NB4 (cell line): ENCODE measurements at regions not wholly inside any gene's neighbourhood (a gene's known extent, or its start where the extent isn't known, plus 50 kb on each side); places are given as distances from the start of the nearest gene placed in this dataset.

ENCODE experiments used
- DNase-seq: peaks from one replicate; pipeline ENCODE4 v3.0.0; 2010; ENCODE audit warnings: low read depth
- H3K4me3 ChIP-seq: one replicate; pipeline ENCODE4 v1.5.1; 2011; ENCODE audit warnings: mild to moderate bottlenecking, low read depth, low read length, moderate library complexity
- CTCF ChIP-seq: IDR thresholded peaks from one replicate; pipeline ENCODE4 v1.5.1; 2012; ENCODE audit warnings: low read depth, low read length
- MAX ChIP-seq: IDR thresholded peaks from 2 replicates; pipeline ENCODE4 v1.6.1; 2011; ENCODE audit warnings: low read depth, low read length
- MYC ChIP-seq: IDR thresholded peaks from 2 replicates; pipeline ENCODE4 v1.6.1; 2011; ENCODE audit warnings: low read depth, low read length
- POLR2A ChIP-seq: IDR thresholded peaks from 2 replicates; pipeline ENCODE4 v1.6.1; 2011; ENCODE audit warnings: mild to moderate bottlenecking; ENCODE audit not compliant: insufficient read length; ENCODE audit errors: extremely low read depth

GRCh38 chr4:138076561-138076960 lies 165.6 kb downstream of the SLC7A11 start:
- TF ChIP-seq MAX = no peak
- no peak for TF ChIP-seq MYC
- TF ChIP-seq POLR2A = no peak
- TF ChIP-seq CTCF = no peak
- H3K4me3 ChIP-seq = no peak overlapping the region
- DNase-seq = no peak

DNA sequence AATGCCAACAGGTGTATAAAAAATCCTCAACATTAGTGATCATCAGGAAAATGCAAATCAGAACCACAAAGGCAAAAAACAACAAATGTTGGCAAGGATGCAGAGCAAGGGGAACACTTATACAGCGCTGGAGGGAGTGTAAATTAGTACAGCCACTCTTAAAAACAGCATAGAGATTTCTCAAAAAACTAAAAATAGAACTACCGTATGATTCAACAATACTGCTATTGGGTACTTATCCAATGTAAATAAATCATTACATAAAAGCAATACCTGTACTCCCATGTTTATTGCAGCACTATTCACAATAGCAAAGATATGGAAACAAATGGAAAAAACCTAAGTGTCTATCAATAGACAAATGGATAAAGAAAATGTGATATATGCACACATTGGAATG lies 171.3 kb downstream of the SLC7A11 start:
- TF ChIP-seq MYC = no peak
- no peak for TF ChIP-seq MAX
- TF ChIP-seq CTCF = no peak
- no peak for TF ChIP-seq POLR2A
- DNase-seq = no peak
- no peak overlapping the region for H3K4me3 ChIP-seq

DNA sequence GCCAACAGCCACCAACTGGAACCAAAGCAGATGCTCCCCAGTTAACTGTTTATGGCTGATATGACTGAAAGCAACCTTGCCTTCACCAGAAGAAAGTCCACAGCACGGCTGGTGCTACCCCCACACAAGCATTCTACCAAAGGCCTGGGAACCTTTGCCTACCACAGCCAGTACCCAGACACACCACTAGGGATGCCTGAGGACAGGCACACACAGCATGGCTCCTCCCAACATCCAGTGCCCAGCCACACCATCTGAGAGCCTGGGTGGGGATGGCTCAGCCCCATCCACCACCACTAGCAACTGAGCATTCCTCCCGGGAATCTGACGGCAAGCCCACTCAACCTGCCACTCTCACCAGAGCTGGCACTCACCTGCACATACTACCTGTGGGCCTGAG lies 178.6 kb downstream of the SLC7A11 start:
- no peak overlapping the region for H3K4me3 ChIP-seq
- no peak for DNase-seq
- TF ChIP-seq CTCF = no peak
- no peak for TF ChIP-seq MAX
- TF ChIP-seq POLR2A = no peak
- no peak for TF ChIP-seq MYC

DNA sequence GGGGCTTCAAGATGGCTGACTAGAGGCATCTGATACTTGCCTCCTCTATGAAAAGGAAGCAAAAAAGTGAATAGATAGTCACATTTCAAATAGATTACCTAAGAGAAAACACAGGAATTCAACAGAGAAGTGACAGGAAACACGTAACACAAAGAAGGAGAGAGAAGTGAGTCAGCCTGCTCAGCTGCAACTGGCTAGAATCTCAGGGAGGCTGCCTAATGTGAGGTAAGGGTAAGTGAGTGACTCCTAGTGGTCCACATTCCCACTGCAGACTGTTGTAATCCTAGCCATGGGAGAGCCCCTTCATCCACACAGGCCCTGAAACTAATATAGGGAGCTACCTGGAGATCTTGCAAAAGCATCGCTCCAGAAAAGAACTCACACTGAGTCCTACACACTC lies 179.2 kb downstream of the SLC7A11 start:
- no peak for DNase-seq
- H3K4me3 ChIP-seq = no peak overlapping the region
- TF ChIP-seq MAX = no peak
- no peak for TF ChIP-seq CTCF
- TF ChIP-seq MYC = no peak
- no peak for TF ChIP-seq POLR2A

GRCh38 chr4:138056541-138056940 lies 185.6 kb downstream of the SLC7A11 start:
- DNase-seq = no peak
- no peak overlapping the region for H3K4me3 ChIP-seq
- TF ChIP-seq MAX (no peak), POLR2A (no peak), MYC (no peak), CTCF (no peak)

GRCh38 chr4:138055890-138056289 lies 186.3 kb downstream of the SLC7A11 start:
- no peak for DNase-seq
- no peak for TF ChIP-seq MYC
- TF ChIP-seq CTCF = no peak
- no peak for TF ChIP-seq POLR2A
- TF ChIP-seq MAX = no peak
- H3K4me3 ChIP-seq = no peak overlapping the region
